Endothelial cell of umbilical vein (primary cell): ENCODE measurements at regions not wholly inside any gene's neighbourhood (a gene's known extent, or its start where the extent isn't known, plus 50 kb on each side); places are given as distances from the start of the nearest gene placed in this dataset.

Experiments used
- BruUV-seq: library from RNA; stranded (reverse); fragments of 400-500 nt; replicated peaks from 2 replicates; lab custom pipeline; 2021; lab: Mats Ljungman, UMichigan
- CTCF ChIA-PET: fragments of 300-600, 350-600 bp; sonication (Branson Sonifier 250); formaldehyde crosslinking; loops from one replicate; lab custom pipeline; 2021; ENCODE audit warnings: antibody characterized with exemption, inconsistent platforms; lab: Charles Lee
- POLR2A ChIA-PET: fragments of 300-600, 350-600 bp; sonication (Branson Sonifier 250); formaldehyde crosslinking; loops from one replicate; lab custom pipeline; 2021; ENCODE audit warnings: antibody characterized with exemption, inconsistent platforms; lab: Charles Lee
- DNase-seq: peaks from one replicate; pipeline ENCODE4 v3.0.0-alpha.2; 2011; ENCODE audit warnings: low read depth, low spot score
- FAIRE-seq: peaks from 2 replicates; lab custom pipeline; 2011; peaks lifted over from hg19 to GRCh38; lab: Jason Lieb, UNC
- H2AFZ ChIP-seq: 2 replicates; pipeline ENCODE4 v1.6.0; 2012; ENCODE audit warnings: low read depth, low read length, control low read depth, inconsistent platforms
- H3K27ac ChIP-seq: 2 replicates; pipeline ENCODE4 v1.5.1; 2011; ENCODE audit warnings: low read depth, mild to moderate bottlenecking, control low read depth, low read length, moderate library complexity; ENCODE audit not compliant: insufficient read depth
- H3K27me3 ChIP-seq, 2 experiments: 2 replicates each; pipeline versions ENCODE4 v1.6.0 to v1.6.1; 2011; ENCODE audit warnings: low read length in 2 of 2, mixed read lengths in 1 of 2; ENCODE audit not compliant: control insufficient read depth in 2 of 2, insufficient read depth in 2 of 2
- H3K36me3 ChIP-seq, 2 experiments: 2 replicates in 1 of 2; 3 replicates in 1 of 2; pipeline ENCODE4 v1.5.1; 2011; ENCODE audit warnings: low read length in 2 of 2, mild to moderate bottlenecking in 1 of 2, moderate library complexity in 1 of 2; ENCODE audit not compliant: control insufficient read depth in 2 of 2, insufficient read depth in 2 of 2; ENCODE audit errors: extremely low read depth in 1 of 2
- H3K4me1 ChIP-seq: 3 replicates; pipeline ENCODE4 v1.5.1; 2011; ENCODE audit warnings: mild to moderate bottlenecking, low read length; ENCODE audit not compliant: control insufficient read depth, insufficient read depth; ENCODE audit errors: extremely low read depth
- H3K4me2 ChIP-seq: 2 replicates; pipeline ENCODE4 v1.6.1; 2011; ENCODE audit warnings: low read length, control low read depth, mixed read lengths; ENCODE audit not compliant: insufficient read depth
- H3K4me3 ChIP-seq, 3 experiments: fragments of 200-600 bp in 1 of 3; sonication (generic), shearing (Covaris generic) in 1 of 3; replicated peaks in 1 of 3; 2 replicates each; pipeline ENCODE4 v1.5.1; 2011 to 2016; ENCODE audit warnings: control low read depth in 3 of 3, low read length in 3 of 3, mild to moderate bottlenecking in 2 of 3, inconsistent platforms in 1 of 3, low read depth in 1 of 3, moderate library complexity in 1 of 3; ENCODE audit not compliant: insufficient read depth in 1 of 3
- H3K79me2 ChIP-seq: 2 replicates; pipeline ENCODE4 v1.6.0; 2012; ENCODE audit warnings: low read length, inconsistent platforms; ENCODE audit not compliant: control insufficient read depth, insufficient read depth
- H3K9ac ChIP-seq: replicated peaks from 2 replicates; pipeline ENCODE3; 2011; ENCODE audit warnings: low read length, control low read depth; ENCODE audit not compliant: insufficient read depth; ENCODE audit errors: extremely low read depth
- H3K9me1 ChIP-seq: replicated peaks from 3 replicates; pipeline ENCODE4 v1.6.0; 2011; ENCODE audit warnings: mild to moderate bottlenecking, low read length; ENCODE audit not compliant: control insufficient read depth, insufficient read depth; ENCODE audit errors: extremely low read depth
- H3K9me3 ChIP-seq: replicated peaks from 2 replicates; pipeline ENCODE4 v1.5.1; 2012; ENCODE audit warnings: low read length, inconsistent platforms; ENCODE audit not compliant: control insufficient read depth, insufficient read depth
- H4K20me1 ChIP-seq: replicated peaks from 2 replicates; pipeline ENCODE3; 2011; ENCODE audit warnings: mild to moderate bottlenecking, low read length; ENCODE audit not compliant: control insufficient read depth, insufficient read depth; ENCODE audit errors: extremely low read depth
- CTCF ChIP-seq, 2 donors: IDR thresholded peaks; 1 replicate in 1 of 2; 2 replicates in 1 of 2; pipeline ENCODE4 v1.5.1; 2011; ENCODE audit warnings: low read length in 2 of 2, mild to moderate bottlenecking in 2 of 2, moderate library complexity in 2 of 2, control low read depth in 1 of 2, inconsistent platforms in 1 of 2, low read depth in 1 of 2; ENCODE audit not compliant: insufficient read depth in 1 of 2; ENCODE audit errors: extremely low read depth in 1 of 2
- EZH2 ChIP-seq: IDR thresholded peaks from 2 replicates; pipeline ENCODE4 v1.6.1; 2012; ENCODE audit warnings: borderline replicate concordance, low read depth, mild to moderate bottlenecking, moderate library complexity, low read length, inconsistent platforms; ENCODE audit not compliant: severe bottlenecking
- FOS ChIP-seq: IDR thresholded peaks from 2 replicates; pipeline ENCODE4 v1.6.1; 2011; ENCODE audit warnings: mild to moderate bottlenecking, low read length, moderate library complexity, borderline replicate concordance; ENCODE audit not compliant: insufficient read depth
- GATA2 ChIP-seq: IDR thresholded peaks from 2 replicates; pipeline ENCODE4 v1.7.0; 2011; ENCODE audit warnings: low read depth, mild to moderate bottlenecking, moderate library complexity, mixed read lengths, low read length; ENCODE audit not compliant: insufficient read length, insufficient read depth
- JUN ChIP-seq: IDR thresholded peaks from 2 replicates; pipeline ENCODE4 v1.6.1; 2011; ENCODE audit warnings: borderline replicate concordance, low read depth; ENCODE audit not compliant: insufficient read length, insufficient read depth
- MAX ChIP-seq: IDR thresholded peaks from 2 replicates; pipeline ENCODE4 v1.6.1; 2011; ENCODE audit not compliant: insufficient read depth, insufficient read length
- MYC ChIP-seq: IDR thresholded peaks from one replicate; pipeline ENCODE4 v1.6.1; 2011; ENCODE audit warnings: mild to moderate bottlenecking, low read depth, low read length
- POLR2A ChIP-seq: IDR thresholded peaks from 2 replicates; pipeline ENCODE4 v1.6.1; 2012; ENCODE audit warnings: low read depth, mild to moderate bottlenecking, control low read depth, low read length
- POLR2AphosphoS5 ChIP-seq: IDR thresholded peaks from 2 replicates; pipeline ENCODE4 v1.6.1; 2012; ENCODE audit warnings: low read depth, mild to moderate bottlenecking, control low read depth, low read length, moderate library complexity; ENCODE audit not compliant: insufficient read depth
- dilution Hi-C: fragments of 300-500 bp; cut with MboI; formaldehyde crosslinking; loops from one replicate; pipeline ENCODE4 v1.15.0; 2019; ENCODE audit warnings: low sequenced_read_pairs; ENCODE audit not compliant: extremely low pct_ligation_motif_present
- intact Hi-C: fragments of 100-400 bp; cut with micrococcal nuclease; formaldehyde crosslinking; loops from one replicate; pipeline ENCODE4 v1.10.0; 2022

GRCh38 chr2:49416252-49416651 is 261.9 kb upstream of the FSHR start:
- H3K4me2 ChIP-seq, result no peak overlapping the region
- FAIRE-seq, result no peak
- ChIA-PET POLR2A (no interaction called here), CTCF (no interaction called here)
- H3K4me1 ChIP-seq, result no peaks in the 10 kb centered on the region
- no peak for DNase-seq
- H4K20me1 ChIP-seq, result no peaks in the 10 kb centered on the region
- no peaks in the 10 kb centered on the region for H3K9me1 ChIP-seq
- dilution Hi-C loops, result no loop called here
- no peaks in the 10 kb centered on the region for H3K36me3 ChIP-seq
- no TSS peak for BruUV-seq
- no peaks in the 10 kb centered on the region for H3K79me2 ChIP-seq
- H3K9me3 ChIP-seq, result no peaks in the 10 kb centered on the region
- no peak for TF ChIP-seq MAX
- no peak for TF ChIP-seq FOS
- TF ChIP-seq POLR2AphosphoS5, result no peak
- TF ChIP-seq GATA2, result no peak
- no peak for TF ChIP-seq CTCF (IDR thresholded peaks at IDR 0.05; ENCODE audit: extremely low read depth in 1 of 2, insufficient read depth in 1 of 2, low read depth in 1 of 2, low read length in 2 of 2)
- H3K27me3 ChIP-seq, result no peaks in the 10 kb centered on the region
- no peak overlapping the region for H2AFZ ChIP-seq
- intact Hi-C loops, result no loop called here
- no peak overlapping the region for H3K27ac ChIP-seq
- no peak overlapping the region for H3K4me3 ChIP-seq
- no peak overlapping the region for H3K9ac ChIP-seq

GRCh38 chr2:49404108-49404507 is 249.8 kb upstream of the FSHR start:
- no peaks in the 10 kb centered on the region for H3K36me3 ChIP-seq
- no TSS peak for BruUV-seq
- H3K79me2 ChIP-seq, result no peaks in the 10 kb centered on the region
- H3K4me3 ChIP-seq, result no peak overlapping the region
- H3K4me1 ChIP-seq, result no peaks in the 10 kb centered on the region
- intact Hi-C loops, result no loop called here
- no peak overlapping the region for H3K27ac ChIP-seq
- no peak overlapping the region for H3K9ac ChIP-seq
- dilution Hi-C loops, result no loop called here
- CTCF ChIA-PET, result no interaction called here
- DNase-seq (no peak), FAIRE-seq (no peak)
- H3K27me3 ChIP-seq, result no peaks in the 10 kb centered on the region
- H3K4me2 ChIP-seq, result no peak overlapping the region
- no peak overlapping the region for H2AFZ ChIP-seq
- no peak for TF ChIP-seq POLR2AphosphoS5
- no peak for TF ChIP-seq FOS
- TF ChIP-seq JUN, result no peak
- no peak for TF ChIP-seq MYC
- TF ChIP-seq EZH2, result no peak
- TF ChIP-seq POLR2A, result no peak
- TF ChIP-seq MAX, result no peak
- TF ChIP-seq CTCF (IDR thresholded peaks at IDR 0.05; ENCODE audit: extremely low read depth in 1 of 2, insufficient read depth in 1 of 2, low read depth in 1 of 2, low read length in 2 of 2), result no peak
- no peak for TF ChIP-seq GATA2
- POLR2A ChIA-PET, result no interaction called here
- no peaks in the 10 kb centered on the region for H4K20me1 ChIP-seq
- no peaks in the 10 kb centered on the region for H3K9me3 ChIP-seq
- H3K9me1 ChIP-seq, result no peaks in the 10 kb centered on the region
